OCI-LY1 (cell line): ENCODE measurements at regions not wholly inside any gene's neighbourhood (a gene's known extent, or its start where the extent isn't known, plus 50 kb on each side); places are given as distances from the start of the nearest gene placed in this dataset.
"Not testable (repeated sequence)": the region's sequence is repeated elsewhere in the genome, so short reads cannot be mapped to it uniquely, and the experiment has no call there.

Experiments used
- H2AFZ ChIP-seq: fragments of 200-600 bp; sonication (generic), shearing (Covaris generic); 2 replicates; pipeline ENCODE4 v1.6.0; 2014; ENCODE audit warnings: antibody characterized with exemption, mild to moderate bottlenecking, low read length
- H3F3A ChIP-seq: fragments of 200-600 bp; sonication (generic), shearing (Covaris generic); 2 replicates; pipeline ENCODE4 v1.6.0; 2014; ENCODE audit warnings: mild to moderate bottlenecking, antibody characterized with exemption, low read length, moderate library complexity; ENCODE audit not compliant: insufficient read depth
- H3K27ac ChIP-seq: fragments of 200-600 bp; sonication (generic); 2 replicates; pipeline ENCODE4 v1.5.1; 2014; ENCODE audit warnings: low read length, mixed run types, mild to moderate bottlenecking, low read depth; ENCODE audit not compliant: poor library complexity, severe bottlenecking
- H3K27me3 ChIP-seq: fragments of 200-600 bp; sonication (generic); 2 replicates; pipeline ENCODE4 v1.6.0; 2014; ENCODE audit warnings: antibody characterized with exemption, mild to moderate bottlenecking, low read length, moderate library complexity; ENCODE audit not compliant: insufficient read depth
- H3K36me3 ChIP-seq: fragments of 200-600 bp; sonication (generic); 2 replicates; pipeline ENCODE4 v1.6.1; 2014; ENCODE audit warnings: mild to moderate bottlenecking, antibody characterized with exemption, low read length, moderate library complexity, mixed read lengths; ENCODE audit not compliant: insufficient read depth
- H3K4me1 ChIP-seq: fragments of 200-600 bp; sonication (generic); 2 replicates; pipeline ENCODE4 v1.5.1; 2014; ENCODE audit warnings: mild to moderate bottlenecking, low read length, moderate library complexity; ENCODE audit not compliant: insufficient read depth, severe bottlenecking
- H3K4me2 ChIP-seq: fragments of 200-600 bp; sonication (generic), shearing (Covaris generic); 2 replicates; pipeline ENCODE4 v1.6.1; 2014; ENCODE audit warnings: low read length
- H3K4me3 ChIP-seq: fragments of 200-600 bp; sonication (generic); 2 replicates; pipeline ENCODE4 v1.5.1; 2014; ENCODE audit warnings: low read length, low read depth, mild to moderate bottlenecking, mixed read lengths; ENCODE audit not compliant: poor library complexity, severe bottlenecking
- H3K79me2 ChIP-seq: fragments of 200-600 bp; shearing (Covaris generic); 2 replicates; pipeline ENCODE4 v1.6.1; 2016; ENCODE audit warnings: mixed run types, low read length, mixed read lengths; ENCODE audit not compliant: insufficient read depth
- H3K9ac ChIP-seq: fragments of 200-600 bp; sonication (generic), shearing (Covaris generic); 2 replicates; pipeline ENCODE4 v1.6.1; 2014; ENCODE audit warnings: mild to moderate bottlenecking, low read length, mixed read lengths
- H3K9me2 ChIP-seq: fragments of 200-600 bp; sonication (generic), shearing (Covaris generic); 2 replicates; pipeline ENCODE4 v1.6.1; 2014; ENCODE audit warnings: low read depth, mild to moderate bottlenecking, low read length, mixed read lengths
- H3K9me3 ChIP-seq: fragments of 200-600 bp; shearing (Covaris generic); 2 replicates; pipeline ENCODE4 v1.6.1; 2014; ENCODE audit warnings: low read length, mixed read lengths
- H4K20me1 ChIP-seq: fragments of 200-600 bp; sonication (generic), shearing (Covaris generic); 2 replicates; pipeline ENCODE4 v1.6.0; 2016; ENCODE audit warnings: mild to moderate bottlenecking, low read length; ENCODE audit not compliant: insufficient read depth
- CTCF ChIP-seq: fragments of 200-600 bp; sonication (generic), shearing (Covaris generic); IDR thresholded peaks from 2 replicates; pipeline ENCODE4 v1.5.1; 2017; ENCODE audit warnings: mild to moderate bottlenecking, antibody characterized with exemption, low read length, moderate library complexity, mixed read lengths
- EZH2 ChIP-seq: fragments of 200-600 bp; sonication (generic), shearing (Covaris generic); IDR thresholded peaks from 2 replicates; pipeline ENCODE4 v1.8.0; 2017; ENCODE audit warnings: borderline replicate concordance, mixed run types, mild to moderate bottlenecking, antibody characterized with exemption, low read length, moderate library complexity, mixed read lengths

DNA sequence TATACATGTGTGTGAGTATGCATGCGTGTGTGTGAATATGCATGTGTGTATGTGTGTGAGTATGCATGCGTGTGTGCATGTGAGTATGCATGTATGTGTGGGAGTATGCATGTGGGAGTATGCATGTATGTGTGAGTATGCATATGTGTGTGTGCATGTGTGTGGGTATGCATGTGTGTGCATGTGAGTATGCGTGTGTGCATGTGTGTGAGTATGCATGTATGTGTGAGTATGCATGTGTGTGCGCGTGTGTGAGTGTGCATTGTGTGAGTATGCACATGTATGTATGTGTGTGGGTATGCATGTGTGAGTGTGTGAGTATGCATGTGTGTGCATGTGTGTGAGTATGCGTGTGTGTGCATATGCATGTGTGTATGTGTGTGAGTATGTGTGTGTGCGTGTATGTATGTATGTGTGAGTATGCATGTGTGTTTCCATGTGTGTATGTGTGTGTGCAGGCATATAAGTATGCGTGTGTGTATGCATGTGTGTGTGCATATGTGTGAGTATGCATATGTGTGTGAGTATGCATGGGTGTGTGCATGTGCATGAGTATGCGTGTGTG lies 97.9 kb upstream of the MED13L start:
- no peaks in the 10 kb centered on the region for H3K79me2 ChIP-seq
- H3K4me2 ChIP-seq: no peak overlapping the region
- H3K27ac ChIP-seq: no peak overlapping the region
- no peak overlapping the region for H2AFZ ChIP-seq
- TF ChIP-seq CTCF: no peak
- no peak for TF ChIP-seq EZH2
- H3F3A ChIP-seq: no peaks in the 10 kb centered on the region
- H3K9ac ChIP-seq: no peak overlapping the region
- no peaks in the 10 kb centered on the region for H3K4me1 ChIP-seq
- no peaks in the 10 kb centered on the region for H3K9me2 ChIP-seq
- no peak overlapping the region for H3K4me3 ChIP-seq
- no peaks in the 10 kb centered on the region for H3K9me3 ChIP-seq
- H3K36me3 ChIP-seq: no peaks in the 10 kb centered on the region
- H4K20me1 ChIP-seq: no peaks in the 10 kb centered on the region
- no peaks in the 10 kb centered on the region; the same call in 1 of the 2 replicates for H3K27me3 ChIP-seq

DNA sequence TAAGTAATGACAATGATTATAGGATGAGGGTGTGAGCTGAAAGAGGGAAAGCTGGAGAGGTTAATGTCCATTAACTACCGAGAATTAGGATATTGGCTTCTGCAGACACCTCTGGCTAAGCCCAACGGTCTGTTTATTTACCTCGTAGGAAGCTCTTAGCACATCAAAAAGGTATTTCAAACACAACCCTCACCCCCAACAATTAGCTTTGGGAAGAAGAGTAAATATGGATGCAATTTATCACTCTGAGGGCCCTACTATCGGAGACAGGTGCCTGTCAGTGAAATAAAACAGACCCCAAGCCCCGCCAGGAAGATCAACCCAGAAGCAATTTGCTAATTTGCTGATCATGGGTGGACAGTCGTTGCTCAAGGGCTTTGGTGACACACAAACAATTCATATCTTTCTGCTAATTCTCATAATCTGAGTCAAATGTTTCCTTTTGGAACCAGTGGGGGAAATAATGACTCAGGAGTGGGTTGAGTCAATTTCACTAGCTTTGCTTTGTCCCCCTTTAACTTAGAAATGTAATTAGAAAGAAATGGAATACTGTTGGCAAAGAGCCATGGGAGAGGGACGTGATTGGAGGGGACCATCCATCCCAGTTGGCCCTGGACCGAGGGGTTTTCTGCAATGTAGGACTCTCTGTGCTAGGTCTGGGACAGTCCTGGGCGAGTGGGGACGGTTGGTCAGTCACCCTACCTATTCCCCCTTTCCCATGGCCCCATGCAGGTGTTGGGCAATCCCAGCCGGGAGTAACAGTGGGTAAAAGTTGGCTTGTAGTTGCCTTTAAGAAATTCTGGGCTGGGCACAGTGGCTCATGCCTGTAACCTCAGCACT lies 99.1 kb upstream of the MED13L start:
- TF ChIP-seq EZH2: no peak
- no peak for TF ChIP-seq CTCF
- no peak overlapping the region for H3K4me2 ChIP-seq

GRCh38 chr12:116377194-116377571 lies 99.7 kb upstream of the MED13L start:
- not testable (repeated sequence) for H3F3A ChIP-seq, H3K4me1 ChIP-seq, H3K4me2 ChIP-seq, H3K27ac ChIP-seq, H3K4me3 ChIP-seq, H3K9ac ChIP-seq, H3K36me3 ChIP-seq, H3K9me2 ChIP-seq, H3K9me3 ChIP-seq, H3K27me3 ChIP-seq, H3K79me2 ChIP-seq, H2AFZ ChIP-seq, H4K20me1 ChIP-seq

More for the DNA sequence above, 99.1 kb upstream of the MED13L start:
- no peaks in the 10 kb centered on the region for H3K79me2 ChIP-seq
- H3K9ac ChIP-seq: no peak overlapping the region
- H4K20me1 ChIP-seq: no peaks in the 10 kb centered on the region
- no peaks in the 10 kb centered on the region; the same call in 1 of the 2 replicates for H3K27me3 ChIP-seq
- H3K9me2 ChIP-seq: no peaks in the 10 kb centered on the region
- H3K27ac ChIP-seq: no peak overlapping the region
- H2AFZ ChIP-seq: no peak overlapping the region
- no peaks in the 10 kb centered on the region for H3K9me3 ChIP-seq
- H3K36me3 ChIP-seq: no peaks in the 10 kb centered on the region
- no peak overlapping the region for H3K4me3 ChIP-seq
- H3F3A ChIP-seq: no peaks in the 10 kb centered on the region
- no peaks in the 10 kb centered on the region for H3K4me1 ChIP-seq
